ENCODE measurements at regions not wholly inside any gene's neighbourhood (a gene's known extent, or its start where the extent isn't known, plus 50 kb on each side); places are given as distances from the start of the nearest gene placed in this dataset.

- TF ChIP-seq CHD7 (IDR thresholded peaks at IDR 0.05; ENCODE audit: insufficient replicate concordance, low read length) (no peak), KDM1A (IDR thresholded peaks at IDR 0.05; ENCODE audit: borderline replicate concordance, low read length) (no peak), HDAC6 (IDR thresholded peaks at IDR 0.05; ENCODE audit: low read depth, low read length) (no peak), TBP (IDR thresholded peaks at IDR 0.05; ENCODE audit: low read depth, low read length) (no peak), JUND (IDR thresholded peaks at IDR 0.05; ENCODE audit: low read length) (no peak), TAF1 (IDR thresholded peaks at IDR 0.05; ENCODE audit: low read depth, low read length) (no peak), SIN3A (conservative IDR thresholded peaks at IDR 0.05 in 1 of 2, IDR thresholded peaks at IDR 0.05 in 1 of 2; ENCODE audit: low read depth in 1 of 2, low read length in 2 of 2) (no peak), GABPA (IDR thresholded peaks at IDR 0.05; ENCODE audit: borderline replicate concordance, insufficient read depth, low read length) (no peak)
These were observed 165.5 kb upstream of the DUSP10 start (continued) for GRCh38 chr1:221907166-221907932.

All from H1 (cell line).